ENCODE measurements at regions not wholly inside any gene's neighbourhood (a gene's known extent, or its start where the extent isn't known, plus 50 kb on each side); places are given as distances from the start of the nearest gene placed in this dataset.

- Mint-ChIP-seq H3K4me1 (no peaks in the 10 kb centered on the region), H3K27me3 (ENCODE audit: low read depth in 3 of 3) (peaks cover under 1 to 7% (median 5%) of the 10 kb centered on the region in 3 donors), H3K36me3 (no peaks in the 10 kb centered on the region), H3K4me3 (no peak overlapping the region), H3K9me3 (no peaks in the 10 kb centered on the region), H3K27ac (no peak overlapping the region)
- DNase-seq, result no peak
These were observed 205.8 kb downstream of the ZNF326 start for GRCh38 chr1:90200646-90201205.

- no peaks in the 10 kb centered on the region for H3K4me1 Mint-ChIP-seq
- no peak overlapping the region for H3K4me3 Mint-ChIP-seq
- H3K27ac Mint-ChIP-seq, result no peak overlapping the region
- H3K27me3 Mint-ChIP-seq (ENCODE audit: low read depth in 3 of 3), result peaks cover 4 to 10% (median 5%) of the 10 kb centered on the region in 3 donors
- H3K9me3 Mint-ChIP-seq, result no peaks in the 10 kb centered on the region
- DNase-seq, result no peak
- no peaks in the 10 kb centered on the region for H3K36me3 Mint-ChIP-seq
These were observed 203.9 kb downstream of the ZNF326 start for GRCh38 chr1:90198616-90199332.

GRCh38 chr1:90193116-90193515 is 198.2 kb downstream of the ZNF326 start:
- H3K4me3 Mint-ChIP-seq, result no peak overlapping the region
- H3K9me3 Mint-ChIP-seq, result no peaks in the 10 kb centered on the region
- no peaks in the 10 kb centered on the region for H3K4me1 Mint-ChIP-seq
- no peak for DNase-seq
- peaks cover 4 to 14% (median 5%) of the 10 kb centered on the region in 3 donors for H3K27me3 Mint-ChIP-seq (ENCODE audit: low read depth in 3 of 3)
- H3K27ac Mint-ChIP-seq, result no peak overlapping the region
- H3K36me3 Mint-ChIP-seq, result no peaks in the 10 kb centered on the region

- H3K27ac Mint-ChIP-seq, result no peak overlapping the region
- H3K9me3 Mint-ChIP-seq, result no peaks in the 10 kb centered on the region
- DNase-seq, result no peak
- peaks cover 2 to 14% (median 6%) of the 10 kb centered on the region in 3 donors for H3K27me3 Mint-ChIP-seq (ENCODE audit: low read depth in 3 of 3)
- H3K36me3 Mint-ChIP-seq, result no peaks in the 10 kb centered on the region
- no peaks in the 10 kb centered on the region for H3K4me1 Mint-ChIP-seq
- no peak overlapping the region for H3K4me3 Mint-ChIP-seq
These were observed 197.5 kb downstream of the ZNF326 start for GRCh38 chr1:90192408-90192807.

- no peak overlapping the region for H3K27ac Mint-ChIP-seq
- H3K36me3 Mint-ChIP-seq, result no peaks in the 10 kb centered on the region
- no peaks in the 10 kb centered on the region for H3K4me1 Mint-ChIP-seq
- no peaks in the 10 kb centered on the region for H3K9me3 Mint-ChIP-seq
- no peak overlapping the region for H3K4me3 Mint-ChIP-seq
- peaks cover 2 to 9% (median 4%) of the 10 kb centered on the region in 3 donors for H3K27me3 Mint-ChIP-seq (ENCODE audit: low read depth in 3 of 3)
- no peak for DNase-seq
These were observed 195.6 kb downstream of the ZNF326 start for GRCh38 chr1:90190523-90190922.

GRCh38 chr1:90189889-90190288 is 195.0 kb downstream of the ZNF326 start:
- no peak overlapping the region for H3K27ac Mint-ChIP-seq
- no peak for DNase-seq
- H3K4me1 Mint-ChIP-seq, result no peaks in the 10 kb centered on the region
- no peaks in the 10 kb centered on the region for H3K9me3 Mint-ChIP-seq
- H3K4me3 Mint-ChIP-seq, result no peak overlapping the region
- H3K36me3 Mint-ChIP-seq, result no peaks in the 10 kb centered on the region
- H3K27me3 Mint-ChIP-seq (ENCODE audit: low read depth in 3 of 3), result peaks cover 2 to 7% (median 2%) of the 10 kb centered on the region in 3 donors

GRCh38 chr1:90187323-90187585 is 192.3 kb downstream of the ZNF326 start:
- no peaks in the 10 kb centered on the region for H3K4me1 Mint-ChIP-seq
- no peak overlapping the region for H3K27ac Mint-ChIP-seq
- no peaks in the 10 kb centered on the region for H3K36me3 Mint-ChIP-seq
- no peak for DNase-seq
- no peak overlapping the region for H3K4me3 Mint-ChIP-seq
- H3K9me3 Mint-ChIP-seq, result no peaks in the 10 kb centered on the region
- H3K27me3 Mint-ChIP-seq (ENCODE audit: low read depth in 3 of 3), result peaks cover 2 to 7% (median 2%) of the 10 kb centered on the region in 3 donors

- DNase-seq, result no peak
- Mint-ChIP-seq H3K9me3 (no peaks in the 10 kb centered on the region), H3K36me3 (no peaks in the 10 kb centered on the region), H3K4me3 (no peak overlapping the region), H3K27me3 (ENCODE audit: low read depth in 3 of 3) (peaks cover 2 to 7% (median 3%) of the 10 kb centered on the region in 3 donors), H3K27ac (no peak overlapping the region), H3K4me1 (no peaks in the 10 kb centered on the region)
These were observed 191.8 kb downstream of the ZNF326 start for GRCh38 chr1:90186506-90187322.

- Mint-ChIP-seq H3K4me3 (no peak overlapping the region), H3K4me1 (no peaks in the 10 kb centered on the region), H3K27me3 (ENCODE audit: low read depth in 3 of 3) (no peaks in the 10 kb centered on the region), H3K27ac (no peak overlapping the region), H3K36me3 (no peaks in the 10 kb centered on the region), H3K9me3 (peaks cover 0 to 7% (median 0%) of the 10 kb centered on the region in 6 donors)
- DNase-seq, result no peak
These were observed 181.6 kb downstream of the ZNF326 start for GRCh38 chr1:90176530-90176929.

GRCh38 chr1:90175490-90176167 is 180.7 kb downstream of the ZNF326 start:
- Mint-ChIP-seq H3K9me3 (peaks cover 0 to 7% (median 0%) of the 10 kb centered on the region in 6 donors), H3K27ac (no peak overlapping the region), H3K4me1 (no peaks in the 10 kb centered on the region), H3K4me3 (no peak overlapping the region), H3K36me3 (no peaks in the 10 kb centered on the region), H3K27me3 (ENCODE audit: low read depth in 3 of 3) (no peaks in the 10 kb centered on the region)
- no peak for DNase-seq

- Mint-ChIP-seq H3K9me3 (peaks cover 0 to 7% (median 0%) of the 10 kb centered on the region in 6 donors), H3K4me3 (no peak overlapping the region), H3K4me1 (no peaks in the 10 kb centered on the region), H3K27ac (no peak overlapping the region), H3K36me3 (no peaks in the 10 kb centered on the region), H3K27me3 (ENCODE audit: low read depth in 3 of 3) (no peaks in the 10 kb centered on the region)
- DNase-seq, result no peak
These were observed 179.3 kb downstream of the ZNF326 start for GRCh38 chr1:90174246-90174645.

GRCh38 chr1:90162216-90162615 is 167.3 kb downstream of the ZNF326 start:
- Mint-ChIP-seq H3K36me3 (no peaks in the 10 kb centered on the region), H3K27me3 (ENCODE audit: low read depth in 3 of 3) (peaks cover 2 to 18% (median 12%) of the 10 kb centered on the region in 3 donors), H3K4me3 (no peak overlapping the region), H3K9me3 (peaks cover 2 to 6% (median 3%) of the 10 kb centered on the region in 6 donors), H3K27ac (no peak overlapping the region), H3K4me1 (no peaks in the 10 kb centered on the region)
- DNase-seq, result no peak

- H3K27me3 Mint-ChIP-seq (ENCODE audit: low read depth in 3 of 3), result peaks cover 2 to 16% (median 12%) of the 10 kb centered on the region in 3 donors
- no peaks in the 10 kb centered on the region for H3K4me1 Mint-ChIP-seq
- H3K9me3 Mint-ChIP-seq, result peaks cover 1 to 3% (median 2%) of the 10 kb centered on the region in 6 donors
- H3K36me3 Mint-ChIP-seq, result no peaks in the 10 kb centered on the region
- no peak overlapping the region for H3K4me3 Mint-ChIP-seq
- H3K27ac Mint-ChIP-seq, result no peak overlapping the region
- no peak for DNase-seq
These were observed 166.7 kb downstream of the ZNF326 start for GRCh38 chr1:90161625-90162024.
